ENCODE measurements at regions not wholly inside any gene's neighbourhood (a gene's known extent, or its start where the extent isn't known, plus 50 kb on each side); places are given as distances from the start of the nearest gene placed in this dataset.

DNA sequence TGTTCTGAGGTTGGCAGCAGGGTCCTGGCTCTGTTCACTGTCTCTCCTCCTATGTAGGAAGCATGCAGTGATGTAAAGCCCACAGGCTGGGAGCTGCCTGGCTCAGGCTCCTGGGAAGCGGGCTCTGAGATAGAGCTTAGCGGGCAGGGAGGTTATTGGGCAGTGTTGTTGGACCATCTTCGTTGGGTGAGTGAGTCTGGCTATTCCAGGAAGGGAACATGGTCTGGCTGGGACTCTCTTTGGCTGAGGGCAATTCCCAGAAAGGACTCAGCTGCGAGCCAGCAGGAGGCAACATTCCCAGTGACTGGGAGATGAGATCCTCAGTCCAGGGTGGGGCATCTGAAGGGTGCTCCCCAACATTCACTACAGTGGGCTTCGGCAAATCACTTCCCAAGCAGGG lies 96.2 kb downstream of the CCDC185 start:
- H3K9ac ChIP-seq (ENCODE audit: low read length): no peak overlapping the region
- no peak overlapping the region for H3K4me3 ChIP-seq (ENCODE audit: insufficient read depth, low read depth, low read length)
- no peak overlapping the region for H2AFZ ChIP-seq (ENCODE audit: low read depth, low read length)
- TF ChIP-seq EZH2 (IDR thresholded peaks at IDR 0.05; ENCODE audit: insufficient read depth, low read length): no peak
- TF ChIP-seq, protein P1, sequence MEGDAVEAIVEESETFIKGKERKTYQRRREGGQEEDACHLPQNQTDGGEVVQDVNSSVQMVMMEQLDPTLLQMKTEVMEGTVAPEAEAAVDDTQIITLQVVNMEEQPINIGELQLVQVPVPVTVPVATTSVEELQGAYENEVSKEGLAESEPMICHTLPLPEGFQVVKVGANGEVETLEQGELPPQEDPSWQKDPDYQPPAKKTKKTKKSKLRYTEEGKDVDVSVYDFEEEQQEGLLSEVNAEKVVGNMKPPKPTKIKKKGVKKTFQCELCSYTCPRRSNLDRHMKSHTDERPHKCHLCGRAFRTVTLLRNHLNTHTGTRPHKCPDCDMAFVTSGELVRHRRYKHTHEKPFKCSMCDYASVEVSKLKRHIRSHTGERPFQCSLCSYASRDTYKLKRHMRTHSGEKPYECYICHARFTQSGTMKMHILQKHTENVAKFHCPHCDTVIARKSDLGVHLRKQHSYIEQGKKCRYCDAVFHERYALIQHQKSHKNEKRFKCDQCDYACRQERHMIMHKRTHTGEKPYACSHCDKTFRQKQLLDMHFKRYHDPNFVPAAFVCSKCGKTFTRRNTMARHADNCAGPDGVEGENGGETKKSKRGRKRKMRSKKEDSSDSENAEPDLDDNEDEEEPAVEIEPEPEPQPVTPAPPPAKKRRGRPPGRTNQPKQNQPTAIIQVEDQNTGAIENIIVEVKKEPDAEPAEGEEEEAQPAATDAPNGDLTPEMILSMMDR (IDR thresholded peaks at IDR 0.05; ENCODE audit: insufficient read depth, low read depth, low read length): no peak
- Mint-ChIP-seq H3K4me1 (ENCODE audit: low read depth, unreplicated experiment) (peaks cover 9% of the 10 kb centered on the region), H3K36me3 (ENCODE audit: low read depth, unreplicated experiment) (no peaks in the 10 kb centered on the region), H3K27me3 (ENCODE audit: low read depth, unreplicated experiment) (peaks cover 31% of the 10 kb centered on the region), H3K27ac (ENCODE audit: unreplicated experiment) (no peak overlapping the region), H3K9me3 (ENCODE audit: unreplicated experiment) (no peaks in the 10 kb centered on the region), H3K4me3 (ENCODE audit: unreplicated experiment) (no peak overlapping the region)
- no peaks in the 10 kb centered on the region for H4K20me1 ChIP-seq (ENCODE audit: insufficient read depth, low read length)
- no peak overlapping the region for H3K4me2 ChIP-seq (ENCODE audit: low read length)
- H3K79me2 ChIP-seq (ENCODE audit: insufficient read depth, low read length): no peaks in the 10 kb centered on the region
- peaks cover 3% of the 10 kb centered on the region for H3K27me3 ChIP-seq (ENCODE audit: insufficient read depth, low read length)
- no peaks in the 10 kb centered on the region for H3K4me1 ChIP-seq (ENCODE audit: insufficient read depth, low read length)
- no peaks in the 10 kb centered on the region for H3K36me3 ChIP-seq (ENCODE audit: insufficient read depth, low read length)
- no peaks in the 10 kb centered on the region for H3K9me3 ChIP-seq (ENCODE audit: insufficient read depth, low read depth, low read length)
- FAIRE-seq (no peak), DNase-seq (ENCODE audit: low read depth) (no peak)
- no peak overlapping the region for H3K27ac ChIP-seq (ENCODE audit: low read depth, low read length)

DNA sequence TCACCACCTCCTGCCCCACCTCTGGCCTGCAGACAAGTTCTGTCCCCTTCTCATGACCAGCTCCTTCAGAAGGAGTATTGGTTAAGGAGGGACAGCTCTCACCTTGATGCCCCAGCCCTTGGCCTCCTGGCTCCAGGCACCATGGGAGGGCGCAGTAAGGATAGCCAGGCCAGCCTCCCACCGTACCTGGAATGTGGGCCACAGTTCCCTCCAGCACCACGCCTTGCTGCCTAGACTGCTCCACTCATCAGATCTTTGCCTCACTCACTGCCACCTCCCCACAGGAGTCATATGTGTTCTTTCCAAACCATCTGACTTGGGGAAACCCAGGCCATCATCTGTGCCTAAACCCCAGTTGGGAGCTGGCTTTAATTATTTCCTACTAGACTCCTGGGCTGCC lies 97.0 kb downstream of the CCDC185 start:
- no peak overlapping the region for H2AFZ ChIP-seq (ENCODE audit: low read depth, low read length)
- Mint-ChIP-seq H3K27ac (ENCODE audit: unreplicated experiment) (no peak overlapping the region), H3K4me3 (ENCODE audit: unreplicated experiment) (no peak overlapping the region), H3K36me3 (ENCODE audit: low read depth, unreplicated experiment) (no peaks in the 10 kb centered on the region), H3K4me1 (ENCODE audit: low read depth, unreplicated experiment) (peaks cover 9% of the 10 kb centered on the region), H3K9me3 (ENCODE audit: unreplicated experiment) (no peaks in the 10 kb centered on the region), H3K27me3 (ENCODE audit: low read depth, unreplicated experiment) (peaks cover 28% of the 10 kb centered on the region)
- TF ChIP-seq, protein P1 (IDR thresholded peaks at IDR 0.05; ENCODE audit: insufficient read depth, low read depth, low read length): no peak
- TF ChIP-seq EZH2 (IDR thresholded peaks at IDR 0.05; ENCODE audit: insufficient read depth, low read length): no peak
- FAIRE-seq: no peak
- H3K36me3 ChIP-seq (ENCODE audit: insufficient read depth, low read length): no peaks in the 10 kb centered on the region
- H3K27me3 ChIP-seq (ENCODE audit: insufficient read depth, low read length): peaks cover 3% of the 10 kb centered on the region
- no peaks in the 10 kb centered on the region for H3K9me3 ChIP-seq (ENCODE audit: insufficient read depth, low read depth, low read length)
- no peak for DNase-seq (ENCODE audit: low read depth)
- no peaks in the 10 kb centered on the region for H4K20me1 ChIP-seq (ENCODE audit: insufficient read depth, low read length)
- H3K4me3 ChIP-seq (ENCODE audit: insufficient read depth, low read depth, low read length): no peak overlapping the region
- no peaks in the 10 kb centered on the region for H3K4me1 ChIP-seq (ENCODE audit: insufficient read depth, low read length)
- no peaks in the 10 kb centered on the region for H3K79me2 ChIP-seq (ENCODE audit: insufficient read depth, low read length)
- H3K4me2 ChIP-seq (ENCODE audit: low read length): no peak overlapping the region
- no peak overlapping the region for H3K9ac ChIP-seq (ENCODE audit: low read length)
- H3K27ac ChIP-seq (ENCODE audit: low read depth, low read length): no peak overlapping the region

All from astrocyte (in vitro differentiated cells and primary cell).